NCI-H187 (cell line): ENCODE measurements at regions not wholly inside any gene's neighbourhood (a gene's known extent, or its start where the extent isn't known, plus 50 kb on each side); places are given as distances from the start of the nearest gene placed in this dataset.
A peak's percentile ranks its signal among the peaks of the same experiment; 100 is the strongest.

ENCODE experiments used
- DNase-seq, 2 experiments: peaks; one replicate each; lab custom pipeline; 2025; lab: John Stamatoyannopoulos, UW

DNA sequence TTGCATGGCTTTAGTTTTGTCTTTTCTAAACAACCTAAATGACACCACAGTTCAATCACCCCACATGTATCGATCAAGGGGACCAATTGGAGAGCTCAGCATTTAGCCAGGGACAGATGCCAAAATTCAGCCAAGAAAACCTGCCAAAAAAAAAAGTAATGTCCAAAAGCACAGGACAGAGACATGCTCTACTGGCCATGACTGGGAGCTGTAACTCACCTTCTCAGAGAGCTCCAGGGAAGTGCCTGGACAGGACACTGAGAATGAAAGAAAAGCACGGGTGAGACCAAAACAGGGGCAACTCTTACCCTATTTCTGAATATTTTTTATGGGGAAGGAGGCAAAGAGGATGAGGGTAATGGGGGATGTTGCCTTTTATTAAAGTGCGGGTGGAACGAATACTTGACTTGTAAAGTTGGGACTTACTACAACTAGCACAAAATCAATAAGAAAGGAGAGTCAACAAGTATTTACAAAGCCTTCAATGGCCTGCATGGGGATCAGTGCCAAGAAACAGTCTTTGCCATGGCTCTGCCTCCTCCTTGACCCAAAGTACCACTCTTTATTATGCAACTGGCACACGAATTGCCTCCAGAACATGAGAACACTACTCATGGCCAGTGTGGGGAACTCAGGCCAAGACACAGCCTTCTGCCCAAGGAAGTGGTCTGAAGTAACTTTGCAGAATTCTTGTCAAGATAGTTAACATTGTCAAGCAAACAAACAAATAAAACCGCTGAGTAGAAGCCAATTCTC is 72.9 kb upstream of the HK2 start:
- DNase-seq, result no peak

DNA sequence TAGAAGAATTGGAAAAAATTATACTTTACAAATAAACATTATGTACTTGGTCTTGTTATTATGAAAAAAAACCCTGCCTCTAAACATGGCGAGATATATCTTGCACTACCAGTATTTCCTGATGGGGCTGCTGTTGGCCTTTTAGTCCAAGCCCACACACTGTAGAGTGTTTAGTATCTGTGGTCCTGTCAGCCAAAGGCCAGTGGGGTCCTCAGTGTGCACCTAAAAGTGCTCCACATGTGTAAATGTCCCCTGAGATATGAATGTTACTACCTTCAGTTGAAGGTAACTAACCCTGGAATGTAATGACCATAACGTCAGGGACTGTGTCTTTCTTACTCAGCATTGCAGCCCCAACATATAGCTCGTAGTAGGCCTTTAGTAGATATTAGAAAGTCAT is 71.1 kb upstream of the HK2 start:
- no peak for DNase-seq

DNA sequence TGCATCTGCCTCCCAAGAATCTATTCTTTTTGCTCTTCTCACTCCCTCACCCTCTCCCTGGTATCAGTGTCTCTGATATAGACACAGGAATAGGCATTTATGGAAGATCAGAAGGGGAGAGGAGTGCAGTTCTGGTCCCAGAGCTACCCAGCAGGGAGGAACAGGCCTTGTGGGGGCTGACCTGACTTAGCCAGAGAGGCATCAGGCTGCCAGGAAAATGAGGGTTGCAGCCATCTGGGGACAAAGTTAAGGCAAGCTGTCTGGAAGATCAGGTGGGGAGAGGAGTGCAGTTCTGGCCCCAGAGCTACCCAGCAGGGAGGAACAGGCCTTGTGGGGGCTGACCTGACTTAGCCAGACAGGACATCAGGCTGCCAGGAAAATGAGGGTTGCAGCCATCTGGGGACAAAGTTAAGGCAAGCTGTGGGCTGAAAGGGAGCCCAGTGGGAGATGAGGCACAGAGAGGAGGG is 69.9 kb upstream of the HK2 start:
- no peak for DNase-seq

DNA sequence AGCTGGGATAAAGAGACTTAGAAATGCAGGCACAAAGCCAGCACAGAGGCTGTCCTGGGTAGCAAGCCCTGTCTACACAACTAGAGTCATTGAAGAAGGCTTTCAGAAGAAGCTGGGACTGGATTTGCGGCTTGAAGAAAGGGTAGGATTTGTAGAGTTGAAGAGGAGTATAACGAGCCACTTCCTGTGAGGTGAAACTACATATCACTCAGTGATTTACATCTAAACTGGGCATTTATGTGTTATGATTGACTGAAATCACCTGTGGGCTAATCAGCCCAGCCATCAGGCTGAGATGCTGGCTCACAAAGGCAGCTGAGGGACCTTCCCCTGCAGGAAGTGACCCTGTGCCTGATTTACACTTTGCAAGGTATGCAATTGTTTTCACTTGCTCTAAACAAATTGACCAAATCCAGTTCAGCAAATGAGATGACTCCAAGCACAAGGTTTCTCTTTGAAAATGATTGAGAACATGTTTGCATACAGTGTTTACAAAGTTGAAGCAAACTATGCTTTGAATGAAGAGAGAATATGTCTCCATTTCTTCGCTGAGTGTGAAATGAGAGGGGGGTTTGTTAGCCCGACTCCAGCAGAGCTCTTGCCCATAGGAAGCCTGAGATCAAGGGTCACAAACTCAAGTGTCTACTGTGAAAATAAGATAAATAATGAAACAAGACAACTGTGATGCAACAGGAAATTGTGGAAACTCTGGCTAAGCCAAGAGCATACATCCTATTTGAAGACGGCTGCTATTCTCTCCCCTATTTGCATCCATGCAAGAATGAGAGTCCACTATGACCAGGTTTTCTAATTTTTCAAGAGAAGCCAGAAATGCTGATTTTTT is 69.3 kb upstream of the HK2 start:
- no peak for DNase-seq

DNA sequence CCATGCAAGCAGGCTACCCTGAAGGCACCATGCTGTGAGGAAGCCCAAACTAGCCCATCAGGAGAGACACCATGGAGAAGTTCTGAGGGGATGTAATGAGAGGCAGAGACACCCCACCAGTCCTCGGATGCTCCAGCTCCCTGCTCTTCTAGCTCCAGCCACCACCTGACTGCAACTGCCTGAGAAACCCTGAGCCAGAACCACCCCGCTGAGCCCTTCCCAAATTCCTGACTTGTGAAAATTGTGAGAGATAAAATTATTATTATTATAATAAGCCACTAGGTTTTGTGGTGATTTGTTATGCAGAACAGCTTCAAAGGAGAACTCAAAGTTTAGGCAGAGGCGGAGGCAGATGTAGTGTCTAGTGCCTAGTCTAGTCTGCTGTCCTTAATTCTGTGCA is 67.1 kb upstream of the HK2 start:
- no peak for DNase-seq

DNA sequence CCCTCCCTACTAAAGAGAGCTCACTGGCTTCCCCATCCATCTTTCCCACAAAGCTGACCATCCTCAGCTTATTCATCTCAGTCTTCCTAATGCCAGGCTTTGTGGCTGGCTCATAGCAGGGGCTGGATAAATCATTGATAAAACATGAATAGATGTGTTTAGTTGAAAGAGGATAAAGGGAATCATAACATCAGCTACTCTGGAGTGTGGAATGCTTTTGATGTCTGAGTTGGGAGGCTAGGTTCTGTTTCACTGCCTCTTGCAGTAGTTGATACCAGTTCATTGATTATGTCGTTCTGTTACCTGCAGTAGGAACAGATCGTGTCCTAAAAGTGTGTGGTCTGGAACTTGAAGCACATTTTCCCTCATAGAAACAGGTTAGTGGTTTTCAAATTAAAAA is 66.3 kb upstream of the HK2 start:
- no peak for DNase-seq

DNA sequence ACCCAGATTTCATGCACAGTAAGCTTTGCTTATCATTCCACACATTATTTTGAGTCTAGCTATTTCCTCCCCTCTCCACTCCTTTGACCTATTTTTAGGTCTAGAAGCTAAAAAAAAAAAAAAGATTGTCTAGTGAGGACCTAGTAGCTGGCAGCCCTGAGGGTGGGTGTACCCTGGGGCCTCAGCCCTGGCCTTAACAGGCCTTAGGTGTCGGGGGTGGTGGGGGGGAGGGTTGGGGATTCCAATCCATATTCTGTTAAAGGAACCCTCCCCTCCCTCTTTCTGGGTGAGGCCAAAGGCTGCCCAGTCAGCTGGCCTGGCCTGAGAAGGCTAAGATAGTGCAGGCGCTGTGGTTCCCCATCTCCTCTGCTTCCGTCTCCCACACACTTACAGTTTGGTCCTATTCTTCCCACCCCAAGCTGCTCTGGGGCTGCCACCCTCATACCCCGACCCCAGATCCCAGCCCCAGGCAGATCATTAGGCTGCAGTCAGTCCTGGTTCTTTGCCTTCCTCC is 65.5 kb upstream of the HK2 start:
- DNase-seq, result no peak

DNA sequence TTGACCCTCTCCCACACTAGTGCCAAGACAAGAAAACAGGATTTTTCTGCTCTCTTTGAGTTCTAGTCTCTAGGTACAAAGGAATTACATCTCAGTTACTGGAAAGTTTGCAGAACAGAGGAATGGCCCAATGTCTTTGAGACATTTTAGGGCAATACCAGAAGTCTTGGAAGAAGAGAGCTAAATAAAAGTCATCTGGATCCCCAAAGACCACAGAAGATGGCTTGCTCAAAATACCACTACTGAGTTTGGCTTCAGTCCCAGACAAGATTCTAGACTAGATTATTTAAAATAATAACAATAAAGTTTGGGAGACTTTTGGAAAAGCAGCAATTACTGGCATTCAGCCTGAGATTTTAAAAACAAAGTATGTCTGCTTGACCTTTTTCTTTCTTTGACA is 61.9 kb upstream of the HK2 start:
- no peak for DNase-seq

DNA sequence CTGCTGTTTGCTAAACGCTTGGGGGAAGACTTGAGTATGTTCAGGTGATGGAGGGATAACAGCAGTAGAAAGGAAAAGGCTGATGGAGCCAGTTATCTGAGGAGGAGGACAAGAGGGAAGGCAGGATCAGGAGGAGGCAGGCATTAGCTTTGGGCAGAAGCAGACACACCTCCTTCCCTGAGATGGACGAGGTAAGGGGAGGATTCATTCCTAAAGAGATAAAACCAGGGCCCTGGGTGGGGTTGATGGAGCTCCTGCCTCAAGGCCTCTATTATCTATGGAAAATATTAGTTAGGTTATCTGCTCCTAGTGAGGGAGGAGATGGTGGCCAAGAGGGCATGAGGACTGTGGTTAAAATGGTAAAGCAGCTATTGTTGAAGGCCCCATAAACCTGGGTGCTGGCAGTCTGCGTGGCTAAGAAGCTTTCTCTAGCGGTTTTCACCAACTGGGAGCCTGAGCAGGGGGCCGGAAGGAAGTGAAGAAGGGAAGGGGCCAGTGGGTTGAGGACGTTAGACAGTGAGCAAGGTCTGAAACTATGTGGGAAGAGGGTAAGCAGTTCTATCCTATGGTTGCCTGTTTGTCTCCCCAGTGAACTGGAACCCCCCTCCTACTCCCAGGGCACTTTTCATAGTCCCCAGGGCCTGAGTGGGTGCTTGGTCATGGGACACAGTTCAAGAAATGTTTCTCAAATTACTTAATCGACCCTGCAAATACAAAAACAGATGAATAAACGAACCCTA is 56.6 kb upstream of the HK2 start:
- no peak for DNase-seq

DNA sequence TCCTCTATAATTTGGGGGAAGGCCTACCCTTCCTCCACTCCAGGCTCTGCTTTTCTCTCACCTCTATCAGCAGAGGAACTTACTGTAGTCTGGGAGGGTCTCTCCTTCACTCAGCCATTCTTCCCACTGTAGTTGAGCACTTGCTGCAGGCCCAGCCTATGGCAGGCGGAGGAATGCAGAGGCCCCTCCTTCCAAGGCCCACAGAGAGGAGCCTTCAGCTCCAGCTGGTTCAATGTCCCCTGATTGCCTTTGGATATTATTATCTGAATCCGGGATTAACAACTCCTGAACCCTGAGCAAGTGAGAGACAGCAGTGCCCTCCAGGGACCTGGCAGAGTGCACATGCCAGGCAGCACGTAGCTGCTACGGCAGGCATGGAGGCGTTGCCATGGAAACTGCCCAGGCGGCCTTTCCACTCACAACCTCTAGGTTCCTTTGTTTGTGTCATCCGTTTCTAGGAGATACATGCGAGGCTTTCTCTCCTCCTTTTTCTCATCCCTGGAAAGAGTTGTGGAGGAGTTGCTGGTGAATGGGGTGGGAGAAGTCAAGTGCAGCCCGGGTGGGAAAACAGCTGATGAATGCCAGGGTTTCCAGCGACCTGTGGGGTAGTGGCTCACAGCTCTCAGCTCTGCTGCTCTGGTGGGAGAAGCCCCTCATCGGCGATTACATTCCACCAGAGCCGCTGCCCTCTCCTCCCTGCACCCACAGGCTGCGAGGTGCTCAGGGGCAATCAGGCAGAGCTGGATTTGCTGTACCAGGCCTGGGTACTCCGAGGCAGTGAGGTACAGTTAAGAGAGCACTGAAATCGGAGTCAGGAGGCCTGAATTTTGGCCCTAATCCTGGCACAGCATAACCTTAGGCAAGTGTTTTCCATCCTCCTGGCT is 55.3 kb upstream of the HK2 start:
- peak in 1 of 2 experiments; percentile 2 for DNase-seq

DNA sequence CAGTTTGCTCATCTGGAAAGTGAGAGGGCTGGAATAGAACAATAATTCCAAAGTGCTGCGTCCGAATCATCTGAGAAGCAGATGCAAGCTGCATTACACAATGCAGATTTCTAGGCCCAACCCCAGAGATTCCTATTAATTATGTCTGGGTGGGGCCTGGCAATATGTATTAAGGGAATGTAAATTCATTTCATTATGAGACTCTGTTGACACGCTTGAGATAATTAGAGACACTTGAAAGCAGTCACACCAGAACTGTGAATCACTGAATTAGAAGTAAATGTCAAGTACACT is 54.7 kb upstream of the HK2 start:
- DNase-seq, result no peak

DNA sequence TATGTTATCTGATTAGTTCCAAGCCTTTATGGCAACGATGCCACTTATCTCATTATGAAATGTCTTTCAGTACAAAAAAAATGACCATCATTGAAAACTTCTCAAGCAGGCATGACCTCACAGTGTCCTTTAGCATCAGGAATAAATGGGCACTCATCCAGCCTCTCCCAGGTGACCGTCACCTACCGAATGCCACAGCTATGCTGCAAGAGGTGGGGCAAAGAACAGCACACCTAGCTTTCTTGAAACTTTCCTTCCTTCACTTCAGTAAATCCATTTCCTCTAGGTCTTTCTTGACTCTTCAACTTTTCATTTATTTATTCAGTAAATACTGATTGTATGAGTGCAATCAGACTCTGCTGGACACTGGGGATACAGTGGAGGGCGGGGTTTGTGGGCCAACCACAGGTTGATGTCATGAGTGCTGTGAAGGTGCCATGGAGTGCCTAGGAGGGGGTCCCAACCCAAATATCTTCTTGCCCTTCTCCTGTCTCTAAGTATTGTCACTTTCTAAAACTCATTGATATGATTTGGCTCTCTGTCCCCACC is 54.3 kb upstream of the HK2 start:
- no peak for DNase-seq
